ENCODE measurements at regions not wholly inside any gene's neighbourhood (a gene's known extent, or its start where the extent isn't known, plus 50 kb on each side); places are given as distances from the start of the nearest gene placed in this dataset.

DNA sequence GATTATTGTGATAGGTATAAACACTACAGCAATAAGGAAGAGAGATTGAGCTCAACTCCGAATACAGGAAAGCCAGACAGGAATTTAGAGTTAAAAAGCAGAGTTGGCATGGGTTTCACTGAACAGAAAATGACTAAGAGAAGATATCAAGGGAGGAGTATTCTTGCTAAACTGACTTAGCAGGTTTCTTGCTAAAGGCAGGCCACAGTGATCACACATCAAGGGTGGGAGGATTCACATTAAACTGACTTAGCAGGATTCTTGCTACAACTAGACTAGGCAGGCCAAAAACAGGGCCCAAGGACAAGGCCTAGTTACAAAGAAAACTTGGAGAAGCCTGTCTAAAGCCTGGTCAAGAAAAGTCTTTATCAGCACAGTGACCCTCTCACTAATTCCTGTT is 195.1 kb downstream of the MAGEB5 start:
- DNase-seq (ENCODE audit: low read depth in 4 of 4, low spot score in 2 of 4) = no peak

DNA sequence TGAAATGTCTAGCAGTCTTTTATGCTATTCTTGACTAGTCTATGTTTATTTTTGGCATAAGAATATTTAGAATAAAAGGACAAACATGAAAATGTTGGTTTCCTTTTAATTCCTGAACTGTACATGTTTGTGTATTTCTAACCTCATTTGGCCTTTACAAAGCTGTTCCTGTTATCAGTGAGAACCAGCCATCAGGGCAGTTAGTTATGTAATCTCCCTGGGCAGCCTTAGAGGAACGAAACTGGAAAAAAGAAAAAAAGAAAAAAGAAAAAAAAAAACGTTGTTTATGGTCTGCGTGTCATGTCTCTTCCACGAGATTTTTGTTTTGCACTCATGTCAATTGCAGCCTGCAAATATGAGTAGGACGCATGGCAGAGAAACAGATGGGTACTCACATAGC is 193.7 kb downstream of the MAGEB5 start:
- DNase-seq (ENCODE audit: low read depth in 4 of 4, low spot score in 2 of 4) = no peak

DNA sequence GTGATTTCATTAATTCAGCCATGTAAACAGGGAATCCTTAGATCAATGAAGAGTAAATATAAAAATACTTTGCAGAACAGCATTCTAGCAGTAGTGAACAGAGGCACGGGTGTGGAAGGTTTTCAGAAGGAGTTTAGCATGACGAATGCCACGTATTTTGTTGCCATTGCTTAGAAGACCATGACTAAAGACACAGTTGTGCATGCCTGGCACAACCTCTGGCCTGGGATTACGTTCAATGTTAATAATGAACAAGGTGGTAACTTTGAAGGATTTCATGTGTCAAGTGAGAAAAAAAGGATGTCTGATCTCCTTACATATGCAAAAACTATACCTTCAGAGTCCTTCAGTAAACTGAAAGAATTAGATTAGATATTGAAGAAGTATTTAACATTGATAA is 171.9 kb downstream of the MAGEB5 start:
- DNase-seq (ENCODE audit: low read depth in 4 of 4, low spot score in 2 of 4) = peak in 1 of 4 donors; percentile 2

DNA sequence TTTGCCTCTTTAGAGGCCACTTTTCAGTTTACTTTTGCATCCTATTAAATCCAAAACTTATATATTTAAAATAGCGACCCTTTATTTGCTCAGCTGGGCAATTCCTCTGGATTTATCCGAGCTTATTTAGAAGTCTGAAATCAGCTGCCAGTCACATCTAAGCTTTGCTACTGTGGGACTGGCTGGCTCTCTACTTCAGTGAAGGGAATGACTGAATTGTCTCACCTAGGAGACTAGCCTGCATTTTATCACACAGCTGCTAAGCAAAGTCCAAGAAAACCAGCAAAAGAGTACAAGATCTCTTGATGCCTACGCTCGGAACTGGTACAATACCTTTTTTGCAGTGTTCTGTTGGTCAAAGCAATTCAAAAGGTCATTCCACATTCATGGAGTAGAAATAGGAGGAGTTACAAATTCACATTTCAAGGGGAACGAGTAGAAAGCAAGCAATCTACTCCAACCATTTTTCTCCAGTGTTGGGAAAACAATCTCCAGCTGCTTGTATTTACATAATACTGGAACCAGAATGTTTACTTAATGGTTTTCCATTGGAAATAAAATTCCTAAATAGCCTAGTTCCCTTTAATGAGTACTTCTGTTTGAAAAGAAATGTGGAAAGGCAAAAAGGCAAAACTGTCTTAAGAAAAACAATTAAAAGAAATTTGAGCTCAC is 160.2 kb downstream of the MAGEB5 start:
- DNase-seq (ENCODE audit: low read depth in 4 of 4, low spot score in 2 of 4) = no peak

DNA sequence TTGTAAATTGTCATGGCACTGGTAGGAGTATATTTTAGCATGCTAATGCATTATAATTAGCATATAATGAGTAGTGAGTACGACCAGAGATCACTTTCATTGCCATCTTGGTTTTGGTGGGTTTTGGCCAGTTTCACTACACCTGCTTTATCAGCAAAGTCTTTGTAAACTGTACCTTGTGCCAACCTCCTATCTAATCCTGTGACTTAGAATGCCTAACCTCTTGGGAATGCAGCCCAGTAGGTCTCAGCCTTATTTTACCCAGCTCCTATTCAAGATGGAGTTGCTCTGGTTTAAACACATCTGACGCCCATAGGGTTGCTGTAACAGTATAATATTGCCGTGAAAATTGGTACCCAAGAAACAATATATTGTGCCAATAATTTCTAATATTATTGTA is 159.4 kb downstream of the MAGEB5 start:
- no peak for DNase-seq (ENCODE audit: low read depth in 4 of 4, low spot score in 2 of 4)

DNA sequence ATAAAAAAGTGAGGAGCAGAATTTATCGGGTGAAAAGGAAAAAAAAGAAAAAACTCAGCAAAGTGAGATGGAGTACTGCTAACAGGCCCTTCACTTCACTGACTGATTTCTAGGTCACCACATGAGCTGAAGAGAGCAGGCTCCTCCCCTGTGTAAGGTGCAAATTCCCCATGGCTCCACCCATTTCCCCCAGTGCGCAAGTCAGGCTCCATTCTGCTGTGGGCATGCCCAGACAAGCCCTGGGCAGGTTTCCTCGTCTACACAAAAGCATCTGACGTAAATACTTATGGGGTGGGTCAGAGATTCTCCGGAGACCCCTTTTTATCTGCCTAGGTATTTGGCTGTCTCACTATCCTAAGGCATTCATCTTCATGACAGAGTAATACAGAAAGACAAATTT is 157.9 kb downstream of the MAGEB5 start:
- DNase-seq (ENCODE audit: low read depth in 4 of 4, low spot score in 2 of 4) = no peak

DNA sequence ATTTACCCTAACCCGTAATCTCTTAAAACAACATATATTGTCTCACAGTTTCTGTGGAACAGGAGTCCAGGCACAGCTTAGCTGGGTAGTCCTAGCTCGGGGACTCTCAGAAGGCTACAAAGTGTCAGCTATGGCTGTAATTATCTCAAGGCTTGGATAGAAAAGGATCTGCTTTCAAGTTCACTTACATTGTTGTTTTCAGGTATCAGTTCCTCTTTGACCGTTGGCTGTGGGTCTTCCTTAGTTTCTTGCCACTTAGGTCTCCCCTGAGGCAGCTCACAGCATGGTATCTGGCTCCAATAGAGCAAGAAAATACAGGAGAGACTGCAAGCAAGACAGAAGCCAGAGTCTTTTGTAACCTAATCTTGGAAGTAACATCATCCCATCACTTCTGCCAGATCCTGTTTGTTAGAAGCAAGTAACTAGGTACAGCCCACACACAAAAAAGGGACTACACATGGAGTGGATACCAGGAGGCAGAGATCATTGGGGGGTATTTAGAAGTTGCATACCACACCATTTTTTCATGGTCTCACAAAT is 137.0 kb downstream of the MAGEB5 start:
- no peak for DNase-seq (ENCODE audit: low read depth in 4 of 4, low spot score in 2 of 4)

DNA sequence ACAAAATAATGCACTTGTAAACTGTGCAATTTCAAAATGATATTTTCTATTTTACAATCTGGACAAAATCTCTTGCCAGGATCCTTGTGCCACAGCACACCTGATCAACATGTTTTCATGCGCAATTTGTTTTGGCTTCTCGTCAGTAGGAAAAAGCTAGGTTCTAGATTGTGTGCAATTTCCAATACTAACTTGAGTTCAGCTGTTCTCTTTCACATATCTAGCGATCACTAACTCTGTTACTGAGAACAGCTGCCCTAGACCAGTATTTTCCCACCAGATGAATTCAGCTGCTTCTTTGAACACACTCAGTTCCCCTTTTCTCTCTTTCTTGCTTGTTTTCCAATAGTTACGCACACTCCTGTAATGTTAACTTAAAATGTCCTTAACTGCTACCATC is 131.2 kb downstream of the MAGEB5 start:
- DNase-seq (ENCODE audit: low read depth in 4 of 4, low spot score in 2 of 4) = no peak

DNA sequence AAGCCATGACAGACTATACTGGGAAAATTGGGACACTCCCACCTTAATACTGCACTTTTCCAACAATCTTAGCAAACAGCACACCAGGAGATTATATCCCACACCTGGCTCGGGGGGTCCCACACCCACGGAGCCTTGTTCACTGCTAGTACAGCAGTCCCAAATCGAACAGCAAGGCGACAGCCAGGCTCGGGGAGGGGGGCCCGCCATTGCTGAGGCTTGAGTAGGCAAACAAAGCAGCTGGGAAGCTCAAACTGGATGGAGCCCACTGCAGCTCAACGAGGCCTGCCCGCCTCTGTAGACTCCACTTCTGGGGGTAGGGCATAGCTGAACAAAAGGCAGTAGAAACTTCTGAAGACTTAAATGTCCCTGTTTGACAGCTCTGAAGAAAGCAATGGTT is 118.3 kb downstream of the MAGEB5 start:
- DNase-seq (ENCODE audit: low read depth in 4 of 4, low spot score in 2 of 4) = no peak

DNA sequence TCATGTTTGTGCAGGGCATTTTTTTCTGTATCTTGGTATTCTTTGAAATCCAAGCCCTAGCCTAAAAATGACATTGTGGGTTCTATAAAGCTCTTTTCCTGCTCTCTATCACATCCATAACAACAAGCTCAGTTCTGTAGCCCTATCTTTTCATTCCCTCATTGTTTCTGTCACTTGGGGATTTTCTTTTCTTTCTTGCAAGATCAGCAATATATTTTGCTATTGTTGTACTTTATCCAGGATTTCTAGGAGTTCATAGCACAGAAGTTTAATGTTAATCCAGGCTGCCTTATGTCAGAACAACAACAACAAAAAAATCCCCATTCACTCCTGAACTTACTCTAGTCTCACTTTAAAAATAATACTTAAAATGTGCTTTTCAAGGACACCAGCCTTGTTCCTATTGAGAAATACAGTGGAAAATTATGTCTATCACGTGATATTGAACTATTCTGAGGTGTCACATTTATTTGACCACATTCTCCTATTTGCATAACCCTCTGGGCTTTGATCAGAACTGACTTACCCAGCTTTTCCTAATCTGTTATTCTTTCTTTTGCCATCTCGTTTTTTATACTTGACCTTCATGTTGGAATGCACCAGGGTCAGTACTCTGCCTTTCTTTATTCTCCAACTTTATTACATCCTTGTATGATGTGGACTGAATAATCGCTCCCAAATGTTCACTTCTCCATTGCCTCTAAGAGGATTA is 112.8 kb downstream of the MAGEB5 start:
- no peak for DNase-seq (ENCODE audit: low read depth in 4 of 4, low spot score in 2 of 4)

DNA sequence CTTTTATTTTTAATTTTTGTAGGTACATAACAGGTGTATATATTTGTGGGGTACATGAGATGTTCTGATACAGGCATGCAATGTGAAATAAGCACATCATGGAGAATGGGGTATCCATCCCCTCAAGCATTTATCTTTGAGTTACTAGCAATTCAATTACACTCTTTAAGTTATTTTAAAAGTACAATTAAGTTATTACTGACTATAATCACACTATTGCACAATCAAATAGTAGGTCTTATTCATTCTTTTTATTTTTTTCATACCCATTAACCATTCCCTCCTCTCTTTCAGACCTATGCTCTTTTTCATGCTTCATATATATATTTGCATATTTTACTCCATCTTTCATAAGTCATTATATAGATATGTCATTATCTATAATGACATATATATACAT is 93.3 kb downstream of the MAGEB5 start:
- DNase-seq (ENCODE audit: low read depth in 4 of 4, low spot score in 2 of 4) = no peak

DNA sequence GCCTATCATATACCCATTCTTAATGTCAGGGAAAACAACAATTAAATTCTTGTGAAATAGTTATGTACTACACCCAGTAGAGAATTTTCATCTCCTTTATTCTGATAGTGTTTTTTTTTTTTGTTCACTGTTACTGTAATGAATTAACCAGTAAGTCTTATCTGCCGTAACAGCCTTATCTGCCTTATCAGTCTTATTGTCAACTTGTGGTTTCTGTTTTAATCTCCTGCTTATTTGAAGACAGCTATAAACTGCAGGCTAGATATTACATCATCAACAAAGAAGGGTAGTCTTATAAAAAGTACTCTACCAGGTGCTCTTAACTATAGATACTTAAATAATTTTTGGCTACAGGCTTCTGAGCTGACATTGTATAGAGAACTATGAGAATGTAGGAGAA is 79.5 kb downstream of the MAGEB5 start:
- DNase-seq (ENCODE audit: low read depth in 4 of 4, low spot score in 2 of 4) = no peak

DNA sequence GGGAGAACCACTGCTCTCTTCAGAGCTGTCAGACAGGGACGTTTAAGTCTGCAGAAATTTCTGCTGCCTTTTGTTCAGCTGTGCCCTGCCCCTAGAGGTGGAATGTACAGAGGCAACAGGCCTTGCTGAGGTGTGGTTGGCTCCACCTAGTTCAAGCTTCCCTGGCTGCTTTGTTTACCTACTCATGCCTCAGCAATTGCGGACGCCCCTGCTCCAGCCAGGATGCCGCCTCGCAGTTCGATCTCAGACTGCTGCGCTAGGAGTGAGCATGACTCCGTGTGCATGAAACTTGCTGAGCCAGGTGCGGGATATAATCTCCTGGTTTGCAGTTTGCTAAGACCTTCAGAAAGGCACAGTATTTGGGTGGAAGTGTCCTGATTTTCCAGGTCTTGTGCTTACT is 70.9 kb downstream of the MAGEB5 start:
- no peak for DNase-seq (ENCODE audit: low read depth in 4 of 4, low spot score in 2 of 4)
